ENCODE measurements at regions not wholly inside any gene's neighbourhood (a gene's known extent, or its start where the extent isn't known, plus 50 kb on each side); places are given as distances from the start of the nearest gene placed in this dataset.

DNA sequence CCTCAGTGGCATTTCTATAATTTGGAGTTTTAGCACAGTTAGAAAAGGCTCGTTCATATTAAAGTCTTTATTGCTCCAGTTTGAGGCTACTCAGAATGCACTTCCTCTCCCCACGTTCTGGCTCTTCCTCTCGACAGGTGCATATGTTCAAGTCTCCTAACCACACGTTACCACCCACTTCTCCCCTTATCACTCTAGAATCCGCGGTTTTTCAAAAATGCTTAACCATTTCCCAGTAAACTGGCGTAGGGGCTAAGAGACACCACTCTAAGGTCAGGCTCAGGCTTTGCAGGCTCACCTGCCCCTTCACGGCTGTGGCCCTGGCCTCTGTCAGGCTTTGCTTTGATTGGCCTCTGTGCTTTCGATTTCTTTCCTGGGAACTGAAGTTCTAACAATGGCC is 383.6 kb downstream of the GLRX3 start:
- TF ChIP-seq, protein P1, sequence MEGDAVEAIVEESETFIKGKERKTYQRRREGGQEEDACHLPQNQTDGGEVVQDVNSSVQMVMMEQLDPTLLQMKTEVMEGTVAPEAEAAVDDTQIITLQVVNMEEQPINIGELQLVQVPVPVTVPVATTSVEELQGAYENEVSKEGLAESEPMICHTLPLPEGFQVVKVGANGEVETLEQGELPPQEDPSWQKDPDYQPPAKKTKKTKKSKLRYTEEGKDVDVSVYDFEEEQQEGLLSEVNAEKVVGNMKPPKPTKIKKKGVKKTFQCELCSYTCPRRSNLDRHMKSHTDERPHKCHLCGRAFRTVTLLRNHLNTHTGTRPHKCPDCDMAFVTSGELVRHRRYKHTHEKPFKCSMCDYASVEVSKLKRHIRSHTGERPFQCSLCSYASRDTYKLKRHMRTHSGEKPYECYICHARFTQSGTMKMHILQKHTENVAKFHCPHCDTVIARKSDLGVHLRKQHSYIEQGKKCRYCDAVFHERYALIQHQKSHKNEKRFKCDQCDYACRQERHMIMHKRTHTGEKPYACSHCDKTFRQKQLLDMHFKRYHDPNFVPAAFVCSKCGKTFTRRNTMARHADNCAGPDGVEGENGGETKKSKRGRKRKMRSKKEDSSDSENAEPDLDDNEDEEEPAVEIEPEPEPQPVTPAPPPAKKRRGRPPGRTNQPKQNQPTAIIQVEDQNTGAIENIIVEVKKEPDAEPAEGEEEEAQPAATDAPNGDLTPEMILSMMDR (IDR thresholded peaks at IDR 0.05; ENCODE audit: insufficient read depth, low read length), result no peak
- no peak for TF ChIP-seq POLR2AphosphoS5 (IDR thresholded peaks at IDR 0.05; ENCODE audit: low read depth)
- TF ChIP-seq, protein P2, sequence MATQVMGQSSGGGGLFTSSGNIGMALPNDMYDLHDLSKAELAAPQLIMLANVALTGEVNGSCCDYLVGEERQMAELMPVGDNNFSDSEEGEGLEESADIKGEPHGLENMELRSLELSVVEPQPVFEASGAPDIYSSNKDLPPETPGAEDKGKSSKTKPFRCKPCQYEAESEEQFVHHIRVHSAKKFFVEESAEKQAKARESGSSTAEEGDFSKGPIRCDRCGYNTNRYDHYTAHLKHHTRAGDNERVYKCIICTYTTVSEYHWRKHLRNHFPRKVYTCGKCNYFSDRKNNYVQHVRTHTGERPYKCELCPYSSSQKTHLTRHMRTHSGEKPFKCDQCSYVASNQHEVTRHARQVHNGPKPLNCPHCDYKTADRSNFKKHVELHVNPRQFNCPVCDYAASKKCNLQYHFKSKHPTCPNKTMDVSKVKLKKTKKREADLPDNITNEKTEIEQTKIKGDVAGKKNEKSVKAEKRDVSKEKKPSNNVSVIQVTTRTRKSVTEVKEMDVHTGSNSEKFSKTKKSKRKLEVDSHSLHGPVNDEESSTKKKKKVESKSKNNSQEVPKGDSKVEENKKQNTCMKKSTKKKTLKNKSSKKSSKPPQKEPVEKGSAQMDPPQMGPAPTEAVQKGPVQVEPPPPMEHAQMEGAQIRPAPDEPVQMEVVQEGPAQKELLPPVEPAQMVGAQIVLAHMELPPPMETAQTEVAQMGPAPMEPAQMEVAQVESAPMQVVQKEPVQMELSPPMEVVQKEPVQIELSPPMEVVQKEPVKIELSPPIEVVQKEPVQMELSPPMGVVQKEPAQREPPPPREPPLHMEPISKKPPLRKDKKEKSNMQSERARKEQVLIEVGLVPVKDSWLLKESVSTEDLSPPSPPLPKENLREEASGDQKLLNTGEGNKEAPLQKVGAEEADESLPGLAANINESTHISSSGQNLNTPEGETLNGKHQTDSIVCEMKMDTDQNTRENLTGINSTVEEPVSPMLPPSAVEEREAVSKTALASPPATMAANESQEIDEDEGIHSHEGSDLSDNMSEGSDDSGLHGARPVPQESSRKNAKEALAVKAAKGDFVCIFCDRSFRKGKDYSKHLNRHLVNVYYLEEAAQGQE (IDR thresholded peaks at IDR 0.05; ENCODE audit: insufficient replicate concordance, low read depth), result no peak
- no peak for TF ChIP-seq SPI1 (IDR thresholded peaks at IDR 0.05; ENCODE audit: borderline replicate concordance, low read depth)
- TF ChIP-seq GABPA (IDR thresholded peaks at IDR 0.05; ENCODE audit: low read depth), result no peak
